ENCODE measurements at regions not wholly inside any gene's neighbourhood (a gene's known extent, or its start where the extent isn't known, plus 50 kb on each side); places are given as distances from the start of the nearest gene placed in this dataset.
A peak's percentile ranks its signal among the peaks of the same experiment; 100 is the strongest.
"Not testable (repeated sequence)": the region's sequence is repeated elsewhere in the genome, so short reads cannot be mapped to it uniquely, and the experiment has no call there.

DNA sequence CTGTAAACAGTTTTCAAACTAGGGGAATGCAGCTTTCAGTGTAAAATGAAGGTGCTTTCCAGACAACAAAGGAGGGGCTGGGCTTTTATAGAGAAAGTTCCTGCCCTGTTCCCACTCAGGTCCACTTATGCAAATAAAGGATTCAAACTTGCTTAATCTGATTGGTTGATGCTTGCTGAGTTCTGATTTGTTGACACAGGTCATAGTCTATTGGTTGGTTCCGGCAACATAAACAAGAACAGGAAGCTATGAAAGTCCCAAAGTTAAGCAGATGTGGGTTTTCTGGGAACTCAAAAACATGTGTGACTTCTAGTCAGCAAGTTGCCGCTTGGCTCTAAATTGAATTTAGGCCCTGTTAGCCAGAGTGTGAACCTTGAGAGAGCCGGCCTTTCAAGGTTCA is 194.2 kb upstream of the SVIL start:
- peak; percentile 61 for DNase-seq (ENCODE audit: low read depth)

DNA sequence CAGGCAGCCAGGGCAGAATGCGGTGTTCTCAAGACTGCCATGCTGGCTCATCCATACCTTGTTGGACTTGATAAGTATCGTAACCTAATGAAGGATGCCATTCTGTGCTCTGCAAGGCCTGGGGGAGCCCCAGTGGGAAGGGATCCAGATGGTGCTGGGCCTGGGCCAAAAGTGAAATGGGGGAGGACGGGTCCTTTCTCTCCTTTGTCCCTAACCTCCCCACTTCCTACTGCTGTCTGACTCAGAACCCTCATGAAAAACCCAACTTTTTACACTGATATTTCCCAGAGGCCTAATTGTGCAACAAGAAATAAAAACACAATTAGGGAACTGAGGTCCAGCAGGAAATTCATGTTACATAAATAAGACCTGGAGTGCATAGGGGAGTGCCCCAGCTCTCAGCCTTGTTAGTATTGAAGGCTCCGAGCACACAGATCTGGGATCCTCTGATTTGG is 193.7 kb upstream of the SVIL start:
- peak; percentile 78 for DNase-seq (ENCODE audit: low read depth)

DNA sequence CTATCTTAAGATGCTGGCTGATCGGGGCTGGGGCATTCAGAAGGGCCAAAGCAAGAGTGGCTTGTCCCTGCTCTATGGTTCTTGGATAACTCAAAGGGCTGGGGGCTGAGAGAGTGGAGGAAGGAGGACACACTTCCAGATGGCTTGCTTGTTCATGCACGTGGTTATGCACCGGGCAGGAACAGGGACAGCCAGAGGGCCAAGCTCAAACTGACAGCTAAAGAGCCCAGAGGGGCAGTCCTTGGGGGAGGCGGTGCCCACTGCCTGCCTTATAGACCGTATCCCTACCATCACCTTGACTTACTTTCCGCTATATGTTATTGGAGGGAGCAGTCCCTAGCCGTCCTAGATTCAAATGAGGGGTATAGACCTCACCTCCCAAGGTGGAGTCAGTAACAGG is 192.7 kb upstream of the SVIL start:
- no peak for DNase-seq (ENCODE audit: low read depth)

DNA sequence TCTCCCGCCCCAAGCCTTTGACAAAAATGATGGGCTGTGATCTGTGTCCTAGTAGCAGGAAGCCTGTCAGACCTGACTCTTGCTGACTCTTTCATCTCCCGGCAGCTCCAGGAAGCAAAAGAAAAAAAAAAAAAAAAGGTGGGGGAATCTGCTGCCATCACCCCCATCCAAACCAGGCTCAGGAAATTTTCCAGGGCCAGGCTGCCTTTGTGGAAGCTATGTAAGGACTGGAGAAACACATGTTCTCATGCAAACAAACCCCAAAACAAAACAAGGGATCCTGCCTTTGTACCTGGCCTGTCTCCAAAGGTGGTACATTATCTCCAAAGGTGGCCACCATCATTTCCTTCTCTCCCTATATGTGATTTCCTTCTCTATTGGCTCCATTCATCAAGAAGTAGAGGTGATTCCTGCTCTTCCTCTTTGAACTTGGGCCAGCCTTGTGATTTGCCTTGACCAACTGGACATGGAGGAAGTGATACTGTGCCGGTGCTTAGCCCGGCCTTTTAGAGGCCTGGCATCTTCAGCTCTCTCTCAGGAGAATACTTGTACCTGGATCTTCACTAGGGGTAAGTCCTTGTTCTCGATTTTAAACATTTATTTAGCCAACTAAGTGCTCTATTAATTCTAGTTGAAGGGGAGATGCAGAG is 192.2 kb upstream of the SVIL start:
- DNase-seq (ENCODE audit: low read depth): no peak

DNA sequence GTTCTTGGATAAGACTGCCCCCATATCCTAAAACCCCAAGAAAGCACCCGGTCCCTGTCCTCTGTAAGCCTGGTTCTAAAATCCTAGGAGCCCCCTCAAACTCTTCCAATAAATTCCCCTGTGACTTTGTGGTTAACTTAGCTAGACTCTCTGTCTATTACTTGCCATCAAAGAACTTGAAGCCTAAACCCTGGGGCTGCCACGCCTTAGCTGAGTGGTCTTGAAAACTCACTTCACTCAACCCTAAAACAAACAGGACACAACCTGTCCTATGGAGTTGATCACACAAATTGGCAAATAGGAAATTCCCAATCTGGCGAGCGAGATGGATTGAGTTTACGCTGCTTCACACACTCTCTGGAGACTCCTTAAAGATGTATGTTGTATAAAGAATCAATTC is 191.4 kb upstream of the SVIL start:
- no peak for DNase-seq (ENCODE audit: low read depth)

DNA sequence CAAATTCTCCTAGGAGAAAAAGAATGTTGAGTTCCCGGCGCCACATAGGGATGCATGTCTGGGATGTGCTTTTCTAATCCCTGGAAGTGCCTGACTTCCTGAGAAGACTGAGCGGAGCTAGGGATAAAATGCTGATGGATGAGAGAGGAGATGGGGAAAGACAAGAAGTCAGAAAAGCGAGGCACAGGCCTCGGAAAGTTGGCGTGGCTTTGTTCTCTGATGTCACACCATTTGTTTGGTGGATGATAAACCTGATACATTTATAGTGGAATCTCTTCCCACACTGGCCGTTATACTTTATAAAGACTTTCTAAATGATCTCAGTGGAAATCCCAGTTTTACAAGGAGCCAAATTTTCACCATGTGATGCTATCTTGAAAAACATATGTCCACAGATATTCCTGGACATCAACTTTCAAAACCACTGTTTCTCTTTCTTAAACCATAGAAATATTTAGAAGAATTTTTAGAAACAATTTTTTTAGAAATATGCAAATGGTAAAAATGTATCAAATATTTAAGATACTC is 188.8 kb upstream of the SVIL start:
- DNase-seq (ENCODE audit: low read depth): no peak

DNA sequence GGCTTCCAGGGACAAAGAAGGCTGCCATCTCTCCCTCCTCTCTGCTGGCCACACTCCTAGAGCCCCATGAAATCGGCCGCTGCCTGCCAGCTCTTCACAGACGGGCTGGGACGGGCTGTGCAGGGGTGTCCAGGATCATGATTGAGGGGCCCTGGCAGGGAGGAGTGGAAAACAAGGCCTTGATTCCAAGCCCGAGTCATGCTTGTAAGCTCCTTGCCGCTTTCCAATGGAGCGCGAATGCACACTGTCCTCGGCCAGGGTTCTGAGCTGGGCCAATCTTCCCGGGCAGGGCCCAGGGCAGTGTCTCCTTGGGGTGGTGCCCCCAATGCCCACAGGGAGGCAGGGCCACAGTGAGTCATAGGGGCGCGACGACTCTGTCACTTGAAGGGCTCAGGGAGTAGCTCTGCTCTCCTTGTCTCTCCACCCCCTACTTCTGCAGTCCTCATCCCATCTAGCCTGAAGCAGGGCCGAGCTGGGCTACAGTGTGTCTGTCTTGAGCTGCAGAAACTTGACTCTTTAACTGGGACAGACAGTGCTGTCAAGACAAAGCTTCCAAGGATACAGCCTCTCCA is 186.2 kb upstream of the SVIL start:
- no peak for DNase-seq (ENCODE audit: low read depth)

DNA sequence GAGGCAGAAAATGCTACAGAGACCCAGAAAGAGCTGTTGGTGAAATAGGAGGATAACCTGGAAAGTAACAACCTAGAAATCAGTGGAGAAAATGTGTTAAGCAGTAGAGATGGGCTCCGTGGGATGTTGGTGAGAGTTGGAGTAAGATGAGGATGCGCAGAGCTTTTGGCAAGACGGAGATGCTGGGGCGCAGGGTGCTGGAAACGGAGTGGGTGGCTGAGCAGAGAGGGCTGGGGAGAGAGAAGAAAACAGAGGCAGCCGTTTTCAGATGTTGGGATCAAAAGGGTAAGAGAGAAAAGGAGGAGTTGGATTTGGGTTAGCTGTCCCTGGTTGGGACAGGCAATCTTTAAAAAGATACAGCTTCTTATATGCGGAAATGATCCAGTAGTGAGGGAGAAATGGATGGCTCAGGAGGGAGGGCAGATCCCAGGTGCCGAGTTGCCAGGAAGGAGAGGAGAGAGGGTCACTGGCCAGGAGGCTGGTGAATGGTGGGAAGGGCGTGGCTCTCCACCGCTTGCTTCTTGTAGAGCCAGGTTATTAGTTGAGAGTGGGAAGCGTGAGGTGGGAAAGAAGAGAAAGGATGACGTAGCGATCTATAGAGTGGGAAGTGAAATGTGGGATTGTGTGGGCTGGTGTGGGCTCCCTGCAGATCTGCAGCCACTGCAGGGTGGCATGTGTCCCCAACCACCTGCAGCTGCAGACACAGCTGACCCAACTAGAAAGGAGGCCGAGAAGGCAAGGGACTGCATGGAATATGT is 182.2 kb upstream of the SVIL start:
- DNase-seq (ENCODE audit: low read depth): no peak

DNA sequence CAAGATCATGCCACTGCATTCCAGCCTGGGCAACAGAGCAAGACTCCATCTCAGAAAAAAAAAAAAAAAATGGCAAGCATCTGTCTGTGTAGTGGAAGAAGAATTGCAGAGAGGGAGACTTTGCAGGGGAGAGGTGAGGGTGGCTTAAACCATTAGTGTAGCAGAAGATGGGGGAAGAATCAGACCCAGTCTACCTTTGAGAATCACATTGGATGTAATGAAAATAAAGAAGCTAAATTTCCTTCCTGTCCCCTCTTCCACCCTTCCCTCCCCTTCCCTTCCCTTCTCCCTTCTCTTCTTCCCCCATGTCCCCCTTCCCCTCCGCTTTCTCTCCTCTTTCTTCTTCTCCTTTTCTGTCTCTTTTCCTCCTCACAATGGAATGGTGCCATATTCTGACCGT is 180.8 kb upstream of the SVIL start:
- DNase-seq (ENCODE audit: low read depth): no peak

DNA sequence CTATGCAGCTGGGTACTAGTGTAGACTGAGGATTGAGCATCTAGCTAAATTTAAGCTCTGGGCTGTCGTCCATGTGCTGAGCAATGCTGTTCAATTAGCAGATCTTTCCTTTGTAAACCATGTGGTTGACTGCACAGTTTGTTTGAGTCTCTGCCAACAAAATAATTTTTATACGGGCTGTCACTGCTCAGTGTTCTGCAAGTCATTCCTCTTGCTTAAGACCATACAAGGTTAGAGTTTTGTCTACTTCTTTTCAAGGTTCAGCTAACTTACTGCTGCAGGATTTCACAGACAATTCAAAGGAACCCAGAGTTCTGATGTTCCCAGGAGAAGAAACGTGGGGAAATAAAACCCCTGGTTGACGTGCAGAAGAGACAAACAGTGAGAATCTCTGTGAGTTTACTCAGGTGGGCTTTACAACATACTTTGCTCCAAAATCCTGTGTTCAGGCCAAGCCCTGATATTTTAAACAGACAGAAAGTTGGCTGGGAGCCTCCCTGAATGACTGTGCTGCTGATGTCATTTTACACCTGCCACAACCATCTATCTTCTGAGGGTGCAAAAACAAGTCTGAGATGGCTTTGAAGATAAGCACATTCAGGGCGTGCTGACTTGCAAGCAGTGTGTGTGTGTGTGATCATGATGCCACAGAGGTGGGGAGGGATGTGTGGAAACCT is 177.1 kb upstream of the SVIL start:
- peak; percentile 98 for DNase-seq (ENCODE audit: low read depth)

DNA sequence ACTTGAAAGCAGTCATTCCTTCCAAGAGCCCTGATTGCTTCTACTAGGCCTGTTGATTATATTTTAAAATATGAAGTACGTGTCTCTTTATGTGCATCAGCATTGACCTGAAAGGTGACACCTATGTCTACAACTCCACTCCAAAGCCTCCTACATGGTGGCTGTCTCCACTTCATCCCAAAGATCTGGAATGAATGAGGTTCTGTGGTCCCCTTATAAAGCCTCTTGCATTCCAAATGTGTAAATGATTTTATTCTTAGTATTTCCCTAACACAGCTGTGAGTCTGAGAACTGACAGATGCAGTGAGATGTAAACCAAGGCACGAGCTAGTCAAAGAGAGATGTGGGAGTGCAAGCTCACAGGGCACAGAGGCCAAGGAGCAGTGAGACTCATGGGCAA is 176.0 kb upstream of the SVIL start:
- DNase-seq (ENCODE audit: low read depth): no peak

DNA sequence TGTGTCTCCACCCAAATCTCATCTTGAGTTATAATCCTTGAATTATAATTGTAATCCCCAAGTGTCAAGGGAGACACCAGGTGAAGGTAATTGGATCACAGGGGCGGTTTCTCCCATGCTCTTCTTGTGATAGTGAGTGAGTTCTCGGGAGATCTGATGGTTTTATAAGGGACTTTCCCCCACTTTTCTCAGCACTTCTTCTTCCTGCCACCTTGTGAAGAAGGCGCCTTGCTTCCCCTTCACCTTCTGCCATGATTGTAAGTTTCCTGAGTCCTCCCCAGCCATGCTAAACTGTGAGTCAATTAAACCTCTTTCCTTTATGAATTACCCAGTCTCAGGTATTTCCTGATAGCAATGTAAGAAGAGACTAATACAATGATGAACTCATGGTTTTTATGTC is 175.5 kb upstream of the SVIL start:
- DNase-seq (ENCODE audit: low read depth): not testable (repeated sequence)

DNA sequence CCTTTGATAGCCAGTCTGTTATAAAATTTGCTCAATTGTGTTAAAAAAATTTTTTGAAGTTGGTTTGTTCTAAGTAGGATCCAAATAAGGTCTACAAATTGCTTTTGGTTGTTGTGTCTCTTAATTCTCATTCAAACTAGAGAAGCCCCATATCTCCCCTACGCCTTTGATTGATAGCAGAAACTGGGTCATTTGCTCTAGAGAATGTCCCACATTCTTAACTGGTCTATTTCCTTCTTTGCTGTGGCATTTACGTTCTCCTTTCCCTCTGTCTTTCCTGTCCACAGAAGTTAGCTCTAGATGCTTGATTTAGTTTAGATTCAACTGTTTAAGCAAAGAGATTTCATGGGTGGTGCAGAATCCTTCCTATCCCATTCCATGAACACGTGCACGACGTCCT is 174.6 kb upstream of the SVIL start:
- no peak for DNase-seq (ENCODE audit: low read depth)

DNA sequence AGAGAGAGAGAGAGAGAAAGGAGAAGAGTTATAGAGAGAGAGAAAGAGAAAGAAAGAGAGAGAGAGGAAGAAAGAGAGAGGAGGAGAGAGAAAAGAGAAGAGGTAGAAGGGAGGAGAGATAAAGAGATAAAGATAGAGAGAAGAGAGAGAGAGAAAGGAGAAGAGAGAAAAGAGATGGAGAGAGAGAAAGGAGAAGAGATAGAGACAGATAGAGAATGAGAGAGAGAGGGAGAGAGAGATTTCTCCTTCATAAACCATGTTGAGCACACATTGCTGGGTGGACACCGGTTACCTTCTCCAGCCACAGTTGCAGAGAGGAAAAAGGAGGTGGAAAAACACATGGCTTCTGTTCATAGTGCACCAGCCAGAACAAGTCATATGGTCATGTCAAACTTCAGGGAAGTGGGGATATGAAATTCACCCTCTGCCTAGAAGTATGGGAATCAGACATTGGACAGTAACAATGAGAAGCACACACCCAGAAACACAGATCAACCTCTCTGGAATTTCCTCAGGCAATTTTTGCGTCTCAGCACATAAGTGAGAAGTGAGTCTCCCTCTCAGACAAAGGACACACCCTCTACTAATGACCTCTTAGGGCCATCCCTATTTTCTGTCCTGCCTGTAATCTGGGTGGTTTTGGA is 172.5 kb upstream of the SVIL start:
- peak; percentile 87 for DNase-seq (ENCODE audit: low read depth)

DNA sequence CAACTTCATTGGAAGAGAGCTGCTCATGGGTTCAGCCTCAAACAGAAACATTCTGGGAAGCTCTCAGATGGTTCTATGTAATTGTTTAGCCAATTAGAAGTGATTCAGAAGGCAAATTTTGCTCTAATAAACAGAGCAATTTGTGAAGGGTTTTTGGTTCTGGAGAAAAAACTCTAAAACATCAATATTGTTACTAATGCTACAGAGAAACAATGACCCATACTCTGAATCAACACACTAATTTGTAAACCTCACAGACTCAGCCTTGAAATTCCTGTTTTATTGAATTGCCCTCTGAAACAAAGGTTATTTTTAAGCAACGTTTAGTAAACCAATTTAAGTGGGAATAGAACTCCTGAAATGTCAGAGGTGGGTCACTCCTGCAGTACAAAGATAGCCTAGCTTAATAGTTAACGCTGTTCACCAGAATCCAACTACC is 171.6 kb upstream of the SVIL start:
- DNase-seq (ENCODE audit: low read depth): peak; percentile 79

DNA sequence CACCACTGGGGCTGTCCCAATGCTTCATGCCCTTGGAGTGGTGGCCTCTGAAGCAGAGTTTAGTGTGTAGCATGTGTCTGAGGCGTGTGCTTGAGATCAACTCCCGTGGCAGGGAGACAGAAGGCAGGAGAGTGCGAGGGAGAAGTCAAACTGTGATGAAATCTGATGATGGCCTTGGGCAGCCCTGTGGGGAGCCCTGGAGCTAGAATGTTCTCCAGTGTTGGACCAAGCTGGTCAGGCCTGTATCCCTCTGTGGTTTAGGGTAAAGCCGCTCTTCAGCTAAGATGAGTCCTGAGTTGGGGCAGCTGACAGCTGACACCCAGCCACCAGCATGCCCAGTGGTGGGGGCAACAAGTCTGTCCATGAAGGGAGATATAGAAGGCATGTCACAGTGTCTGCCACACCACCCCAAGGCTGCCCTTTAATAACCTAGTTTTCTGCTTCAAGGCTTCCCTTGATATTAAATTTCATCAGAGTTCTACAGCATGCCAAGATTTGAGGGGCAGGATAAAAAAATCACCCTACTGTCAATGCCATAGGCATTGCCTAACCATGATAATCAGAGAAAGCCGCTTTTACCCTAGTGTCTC is 170.5 kb upstream of the SVIL start:
- no peak for DNase-seq (ENCODE audit: low read depth)

DNA sequence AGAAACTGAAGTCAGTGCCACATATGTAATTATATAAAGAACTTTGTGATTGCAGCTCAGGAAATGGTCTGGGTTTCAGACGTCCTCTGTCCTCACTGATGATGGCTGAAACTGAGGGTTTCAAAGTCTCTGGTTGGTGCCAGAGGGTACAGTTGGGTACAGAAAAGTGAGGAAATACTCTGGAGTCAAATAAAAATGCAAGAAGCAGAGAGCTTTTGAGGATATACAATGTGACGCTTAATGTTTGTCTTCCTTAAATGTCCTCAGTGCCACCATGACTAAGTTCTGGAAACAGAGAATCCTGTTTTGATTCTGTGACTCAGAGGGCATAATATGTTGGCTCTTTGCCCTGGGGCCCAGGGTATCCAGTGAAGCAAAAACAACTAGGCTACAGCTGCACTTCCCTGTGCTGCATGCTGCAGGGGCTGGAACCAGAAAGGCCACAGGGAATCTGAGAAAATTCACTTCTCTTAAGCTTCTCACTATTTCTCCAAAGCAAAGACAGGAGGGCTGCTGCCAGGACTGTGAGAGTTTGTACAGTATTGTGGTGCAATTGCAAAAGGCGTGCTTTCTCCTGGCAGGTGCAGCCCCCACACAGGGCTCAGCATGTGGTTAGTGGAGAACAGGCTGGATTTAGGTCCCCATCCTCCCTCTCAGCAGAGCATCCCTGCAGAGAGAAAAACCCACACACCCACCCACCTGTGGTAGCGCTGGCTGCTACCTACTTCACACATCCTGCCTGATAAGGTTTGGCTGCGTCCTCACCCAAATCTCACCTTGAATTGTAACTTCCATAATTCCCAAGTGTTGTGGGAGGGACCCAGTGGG is 169.5 kb upstream of the SVIL start:
- peak; percentile 98 for DNase-seq (ENCODE audit: low read depth)

DNA sequence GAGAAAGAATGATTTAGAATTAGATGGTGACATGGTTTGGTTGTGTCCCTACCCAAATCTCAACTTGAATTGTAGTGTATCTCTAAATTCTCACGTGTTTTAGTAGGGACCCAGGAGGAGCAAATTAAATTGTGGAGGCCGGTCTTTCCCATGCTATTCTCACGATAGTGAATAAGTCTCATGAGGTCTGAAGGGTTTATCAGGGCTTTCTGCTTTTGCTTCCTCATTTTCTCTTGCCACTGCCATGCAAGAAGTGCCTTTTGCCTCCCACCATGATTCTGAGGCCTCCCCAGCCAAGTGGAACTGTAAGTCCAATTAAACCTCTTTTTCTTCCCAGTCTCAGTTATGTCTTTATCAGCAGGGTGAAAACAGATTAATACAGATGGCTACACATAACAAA is 167.4 kb upstream of the SVIL start:
- DNase-seq (ENCODE audit: low read depth): no peak

DNA sequence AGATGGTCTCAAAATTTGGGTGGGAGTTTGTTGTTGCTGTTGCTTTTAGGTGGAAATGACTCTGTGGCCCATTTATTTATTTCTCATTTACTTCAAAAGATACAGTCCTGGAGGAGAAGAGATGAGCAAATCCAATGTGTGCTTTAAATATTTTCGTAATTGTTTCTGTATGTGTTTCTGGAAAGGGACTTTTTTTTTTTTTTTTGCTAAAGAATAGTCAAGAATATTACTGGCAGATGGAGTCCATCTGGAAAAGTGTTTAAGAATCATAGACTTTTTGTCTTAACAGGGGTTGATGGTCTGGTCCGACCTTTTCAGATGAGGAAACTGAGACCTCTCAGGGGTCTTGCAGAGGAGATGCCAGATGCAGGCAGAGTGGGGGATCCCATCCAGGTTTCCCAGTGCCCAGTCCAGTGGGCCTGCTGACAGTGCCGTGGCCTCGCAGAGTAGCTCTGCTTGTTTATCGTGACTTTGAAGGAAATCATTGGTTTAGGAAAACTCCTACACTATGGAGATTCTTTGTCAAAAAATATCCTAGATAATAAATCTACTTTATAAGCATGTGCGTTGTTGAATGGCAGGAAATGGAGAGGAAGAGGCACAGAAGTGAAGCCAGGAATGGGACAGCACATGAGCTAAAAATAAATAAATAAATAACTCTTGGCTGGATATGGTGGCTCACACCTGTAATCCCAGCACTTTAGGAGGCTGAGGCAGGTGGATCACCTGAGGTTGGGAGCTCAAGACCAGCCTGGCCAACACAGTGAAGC is 164.3 kb upstream of the SVIL start:
- no peak for DNase-seq (ENCODE audit: low read depth)

DNA sequence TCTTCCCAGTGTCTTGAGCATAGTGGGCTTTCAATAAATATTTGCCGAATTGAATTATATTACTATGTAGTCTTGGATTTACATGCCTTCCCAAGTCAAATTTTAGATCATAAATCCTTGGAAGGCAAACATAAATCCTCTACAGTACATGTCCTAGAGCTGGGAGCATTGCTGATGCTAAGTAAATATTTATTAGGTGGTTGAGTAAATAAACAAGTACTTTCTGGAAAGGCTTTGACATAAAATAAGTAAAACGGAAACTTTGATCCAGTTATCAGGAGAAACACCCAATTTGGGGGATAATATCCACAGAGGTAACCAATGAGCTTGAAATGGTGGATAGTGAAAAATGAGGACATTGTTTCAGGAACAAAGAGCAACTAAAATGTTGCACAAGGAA is 162.8 kb upstream of the SVIL start:
- no peak for DNase-seq (ENCODE audit: low read depth)
